Psoas muscle (tissue), 7 donors: ENCODE measurements at regions not wholly inside any gene's neighbourhood (a gene's known extent, or its start where the extent isn't known, plus 50 kb on each side); places are given as distances from the start of the nearest gene placed in this dataset.

ENCODE experiments used
- ATAC-seq, 4 donors: fragments of 200-7000 bp; cut with Tn5 transposase; one replicate each; pipeline ENCODE4 v1.9.1; 2020; ENCODE audit warnings: moderate library complexity in 3 of 4, mild to moderate bottlenecking in 2 of 4
- DNase-seq, 2 donors: peaks; one replicate each; pipeline ENCODE4 v3.0.0-alpha.2; 2020
- H3K27ac ChIP-seq: fragments of 200-600 bp; one replicate; pipeline ENCODE4 v1.8.0; 2022
- H3K27me3 ChIP-seq, 3 donors: fragments of 200-600 bp in 1 of 3; one replicate each; pipeline versions ENCODE4 v1.6.1 to v1.8.0; 2013 to 2022; ENCODE audit warnings: low read length in 2 of 3, mild to moderate bottlenecking in 2 of 3, moderate library complexity in 1 of 3; ENCODE audit not compliant: insufficient read depth in 3 of 3
- H3K36me3 ChIP-seq, 2 donors: fragments of 200-600 bp in 1 of 2; one replicate each; pipeline versions ENCODE4 v1.6.1 to v1.8.0; 2013 to 2022; ENCODE audit warnings: low read depth in 1 of 2, mild to moderate bottlenecking in 1 of 2, moderate library complexity in 1 of 2; ENCODE audit not compliant: insufficient read depth in 1 of 2
- H3K4me1 ChIP-seq: fragments of 200-600 bp; one replicate; pipeline ENCODE4 v1.8.0; 2022
- H3K4me3 ChIP-seq: fragments of 200-600 bp; one replicate; pipeline ENCODE4 v1.8.0; 2022; ENCODE audit warnings: mild to moderate bottlenecking
- H3K9me3 ChIP-seq: fragments of 200-600 bp; one replicate; pipeline ENCODE4 v1.8.0; 2022
- CTCF ChIP-seq: fragments of 200-600 bp; IDR thresholded peaks from one replicate; pipeline ENCODE4 v1.8.0; 2022; ENCODE audit warnings: antibody characterized with exemption
- WGBS, 3 donors: extraction: QIAGEN DNeasy Blood & Tissue Kit; methylation state at CpG; one replicate each; pipeline versions ENCODE4 v1.1.6 to v1.1.7; 2013; 5-methylcytosine and 5-hydroxymethylcytosine counted together
- intact Hi-C, 2 donors: fragments of 100-400 bp; cut with DNase I; formaldehyde crosslinking; loops; one replicate each; pipeline versions ENCODE4 v1.11.0 to v1.14.2; 2022
- donor health status: healthy with polysubstance abuse.
- donor health status: DM: no; HTN: no; CAD: no; lungs with moderate emphysema.
- donor health status: Bipolar disorder and iron deficiency.
- donor health status: healthy.
- donor health status: DM: yes; HTN: yes; CAD: no.
- donor health status: DM: no; HTN: no; CAD: no.
- donor health status: DM: yes; HTN: yes; CAD: no.

- Histone ChIP-seq H3K4me1 (no peaks in the 10 kb centered on the region), H3K9me3 (no peaks in the 10 kb centered on the region), H3K27me3 (no peaks in the 10 kb centered on the region), H3K36me3 (no peaks in the 10 kb centered on the region), H3K27ac (no peak overlapping the region), H3K4me3 (no peak overlapping the region)
- no peak for ATAC-seq
- intact Hi-C loops, result no loop called here
- 35 to 41% (median 41%) methylated on average over 6 of the region's 6 CpGs for WGBS, 3 donors
- no peak for DNase-seq
- TF ChIP-seq CTCF, result no peak
These were observed 77.0 kb upstream of the COL21A1 start for GRCh38 chr6:56324396-56324795.

GRCh38 chr6:56318851-56319250 is 71.5 kb upstream of the COL21A1 start:
- 97 to 98% (median 97%) methylated on average over 2 of the region's 2 CpGs for WGBS, 3 donors
- no peaks in the 10 kb centered on the region for H3K36me3 ChIP-seq
- no peak for DNase-seq
- no peak overlapping the region for H3K4me3 ChIP-seq
- no peak overlapping the region for H3K27ac ChIP-seq
- no peak for ATAC-seq
- no peaks in the 10 kb centered on the region for H3K27me3 ChIP-seq
- intact Hi-C loops, result no loop called here
- H3K9me3 ChIP-seq, result no peaks in the 10 kb centered on the region
- H3K4me1 ChIP-seq, result no peaks in the 10 kb centered on the region
- no peak for TF ChIP-seq CTCF

- no peak for ATAC-seq
- no peaks in the 10 kb centered on the region for H3K9me3 ChIP-seq
- 68 to 71% (median 71%) methylated on average over 11 of the region's 11 CpGs for WGBS, 3 donors
- no peak overlapping the region for H3K4me3 ChIP-seq
- no peaks in the 10 kb centered on the region for H3K36me3 ChIP-seq
- H3K27ac ChIP-seq, result no peak overlapping the region
- TF ChIP-seq CTCF, result peak; percentile 27
- no peaks in the 10 kb centered on the region for H3K27me3 ChIP-seq
- no peak for DNase-seq
- intact Hi-C loops, result no loop called here
- no peaks in the 10 kb centered on the region for H3K4me1 ChIP-seq
These were observed 67.5 kb upstream of the COL21A1 start for GRCh38 chr6:56314683-56315523.

- Histone ChIP-seq H3K4me1 (no peaks in the 10 kb centered on the region), H3K27me3 (no peaks in the 10 kb centered on the region), H3K27ac (no peak overlapping the region), H3K9me3 (no peaks in the 10 kb centered on the region), H3K4me3 (no peak overlapping the region), H3K36me3 (no peaks in the 10 kb centered on the region)
- TF ChIP-seq CTCF, result no peak
- 88 to 97% (median 95%) methylated on average over 5 of the region's 5 CpGs for WGBS, 3 donors
- DNase-seq, result no peak
- ATAC-seq, result no peak
- intact Hi-C loops, result no loop called here
These were observed 64.4 kb upstream of the COL21A1 start for GRCh38 chr6:56311533-56312448.
